Keratinocyte (primary cell): ENCODE measurements at regions not wholly inside any gene's neighbourhood (a gene's known extent, or its start where the extent isn't known, plus 50 kb on each side); places are given as distances from the start of the nearest gene placed in this dataset.
"Not testable (repeated sequence)": the region's sequence is repeated elsewhere in the genome, so short reads cannot be mapped to it uniquely, and the experiment has no call there.

Source experiments
- DNase-seq: peaks from one replicate; pipeline ENCODE4 v3.0.0-alpha.2; 2011; ENCODE audit warnings: low read depth, missing footprints, low spot score
- FAIRE-seq: peaks from 2 replicates; lab custom pipeline; 2011; peaks lifted over from hg19 to GRCh38; lab: Jason Lieb, UNC
- H2AFZ ChIP-seq: 2 replicates; pipeline ENCODE4 v1.6.0; 2012; ENCODE audit warnings: low read length, control low read depth, inconsistent platforms; ENCODE audit not compliant: control insufficient read depth
- H3K27ac ChIP-seq: 2 replicates; pipeline ENCODE4 v1.5.1; 2011; ENCODE audit warnings: low read length; ENCODE audit not compliant: control insufficient read depth, insufficient read depth
- H3K27me3 ChIP-seq: 3 replicates; pipeline ENCODE4 v1.6.0; 2011; ENCODE audit warnings: low read length; ENCODE audit not compliant: control insufficient read depth, insufficient read depth; ENCODE audit errors: extremely low read depth
- H3K36me3 ChIP-seq, 2 experiments: 2 replicates in 1 of 2; 3 replicates in 1 of 2; pipeline ENCODE4 v1.5.1; 2011; ENCODE audit warnings: low read length in 2 of 2, mild to moderate bottlenecking in 1 of 2; ENCODE audit not compliant: control insufficient read depth in 2 of 2, insufficient read depth in 2 of 2; ENCODE audit errors: extremely low read depth in 1 of 2
- H3K4me1 ChIP-seq: 3 replicates; pipeline ENCODE4 v1.5.1; 2011; ENCODE audit warnings: low read length; ENCODE audit not compliant: control insufficient read depth, insufficient read depth; ENCODE audit errors: extremely low read depth
- H3K4me2 ChIP-seq: 3 replicates; pipeline ENCODE4 v1.6.0; 2011; ENCODE audit warnings: low read depth, low read length; ENCODE audit not compliant: control insufficient read depth, insufficient read depth; ENCODE audit errors: extremely low read depth
- H3K4me3 ChIP-seq, 3 experiments: fragments of 200-600 bp in 1 of 3; sonication (generic) in 1 of 3; 2 replicates in 2 of 3; 3 replicates in 1 of 3; pipeline ENCODE4 v1.5.1; 2011 to 2016; ENCODE audit warnings: low read length in 3 of 3, mild to moderate bottlenecking in 3 of 3, control low read depth in 2 of 3, inconsistent platforms in 1 of 3, low read depth in 1 of 3, mixed read lengths in 1 of 3, mixed run types in 1 of 3, moderate library complexity in 1 of 3; ENCODE audit not compliant: control insufficient read depth in 2 of 3, insufficient read depth in 2 of 3; ENCODE audit errors: extremely low read depth in 1 of 3
- H3K79me2 ChIP-seq: 2 replicates; pipeline ENCODE4 v1.6.0; 2012; ENCODE audit warnings: low read length; ENCODE audit not compliant: control insufficient read depth, insufficient read depth
- H3K9ac ChIP-seq: 3 replicates; pipeline ENCODE4 v1.6.0; 2011; ENCODE audit warnings: low read length; ENCODE audit not compliant: control insufficient read depth, insufficient read depth; ENCODE audit errors: extremely low read depth
- H3K9me1 ChIP-seq: 3 replicates; pipeline ENCODE4 v1.6.0; 2011; ENCODE audit warnings: low read length; ENCODE audit not compliant: control insufficient read depth, insufficient read depth; ENCODE audit errors: extremely low read depth
- H3K9me3 ChIP-seq: 2 replicates; pipeline ENCODE4 v1.5.1; 2012; ENCODE audit warnings: low read depth, low read length; ENCODE audit not compliant: control insufficient read depth
- H4K20me1 ChIP-seq: 3 replicates; pipeline ENCODE4 v1.6.0; 2011; ENCODE audit warnings: low read length; ENCODE audit not compliant: control insufficient read depth, insufficient read depth; ENCODE audit errors: extremely low read depth
- dilution Hi-C: fragments of 300-500 bp; cut with MboI; formaldehyde crosslinking; loops from one replicate; pipeline ENCODE4 v1.7.0; 2020; ENCODE audit warnings: low sequenced_read_pairs; ENCODE audit not compliant: extremely low pct_ligation_motif_present

DNA sequence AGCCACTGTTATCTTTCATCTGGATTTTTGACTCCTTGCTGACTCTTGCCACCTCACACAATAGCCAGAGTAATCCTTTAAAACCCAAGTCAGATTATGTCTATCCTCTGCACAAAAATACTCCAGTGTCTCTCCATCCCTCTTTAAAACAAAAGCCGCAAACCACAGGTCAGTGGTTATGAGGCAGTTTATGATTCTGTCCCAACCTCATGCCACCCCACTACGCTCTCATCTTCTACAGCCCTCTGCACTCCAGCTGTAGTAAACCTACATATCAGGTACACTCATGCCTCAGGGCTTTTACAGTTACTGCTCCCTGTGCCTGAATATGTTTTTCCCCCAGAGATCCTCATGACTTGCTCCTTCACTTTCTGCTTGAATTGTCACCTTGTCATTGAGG, 113.6 kb downstream of the PRR15 start:
- H4K20me1 ChIP-seq, H3K4me2 ChIP-seq, H3K27ac ChIP-seq, H3K79me2 ChIP-seq, DNase-seq, H3K4me3 ChIP-seq, dilution Hi-C loops, H3K9ac ChIP-seq, H2AFZ ChIP-seq, H3K27me3 ChIP-seq, H3K36me3 ChIP-seq, FAIRE-seq, H3K4me1 ChIP-seq, H3K9me3 ChIP-seq, H3K9me1 ChIP-seq: not testable (repeated sequence)

DNA sequence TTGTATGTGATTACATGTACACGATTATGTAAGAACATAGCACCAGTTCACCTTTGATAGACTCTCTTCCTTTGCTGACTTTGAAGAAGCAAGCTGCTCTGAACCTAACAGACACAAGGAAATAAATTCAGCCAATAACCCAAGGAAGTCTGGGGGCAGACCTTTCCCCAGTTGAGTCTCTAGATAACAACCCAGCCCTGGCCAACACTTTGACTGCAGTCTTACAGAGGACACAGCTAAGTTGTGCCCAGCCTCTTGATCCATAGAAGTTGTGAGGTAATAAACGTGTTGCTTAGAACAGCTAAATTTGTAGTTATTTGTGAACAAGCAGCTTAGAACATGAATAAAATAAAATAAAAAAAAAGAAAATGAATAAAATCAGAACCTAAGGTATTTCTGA, 116.3 kb downstream of the PRR15 start:
- H2AFZ ChIP-seq, dilution Hi-C loops, H3K9ac ChIP-seq, H3K27me3 ChIP-seq, DNase-seq, H3K9me1 ChIP-seq, H3K9me3 ChIP-seq, H3K4me3 ChIP-seq, H3K79me2 ChIP-seq, H3K4me2 ChIP-seq, H3K36me3 ChIP-seq, H3K4me1 ChIP-seq, H4K20me1 ChIP-seq, FAIRE-seq, H3K27ac ChIP-seq: not testable (repeated sequence)

DNA sequence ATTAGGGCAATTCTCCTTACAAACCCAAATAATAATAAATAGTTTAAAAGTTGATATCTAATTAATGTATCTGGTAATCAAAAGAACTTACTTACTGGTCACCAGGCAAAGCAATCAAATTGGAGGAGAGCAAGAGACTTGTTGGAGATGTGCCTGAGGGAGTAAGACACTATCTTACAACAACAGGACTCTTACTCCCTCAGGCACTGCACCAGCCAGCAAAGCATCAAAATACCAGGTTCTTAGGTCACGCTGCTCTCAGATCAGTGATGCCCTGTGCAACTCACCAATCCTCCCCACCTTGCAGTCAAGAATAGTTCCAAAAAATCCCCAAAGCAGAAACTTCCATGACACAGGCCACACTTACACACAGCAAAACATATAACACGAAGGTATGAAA, 117.0 kb downstream of the PRR15 start:
- dilution Hi-C loops, H3K4me1 ChIP-seq, H3K4me3 ChIP-seq: not testable (repeated sequence)

DNA sequence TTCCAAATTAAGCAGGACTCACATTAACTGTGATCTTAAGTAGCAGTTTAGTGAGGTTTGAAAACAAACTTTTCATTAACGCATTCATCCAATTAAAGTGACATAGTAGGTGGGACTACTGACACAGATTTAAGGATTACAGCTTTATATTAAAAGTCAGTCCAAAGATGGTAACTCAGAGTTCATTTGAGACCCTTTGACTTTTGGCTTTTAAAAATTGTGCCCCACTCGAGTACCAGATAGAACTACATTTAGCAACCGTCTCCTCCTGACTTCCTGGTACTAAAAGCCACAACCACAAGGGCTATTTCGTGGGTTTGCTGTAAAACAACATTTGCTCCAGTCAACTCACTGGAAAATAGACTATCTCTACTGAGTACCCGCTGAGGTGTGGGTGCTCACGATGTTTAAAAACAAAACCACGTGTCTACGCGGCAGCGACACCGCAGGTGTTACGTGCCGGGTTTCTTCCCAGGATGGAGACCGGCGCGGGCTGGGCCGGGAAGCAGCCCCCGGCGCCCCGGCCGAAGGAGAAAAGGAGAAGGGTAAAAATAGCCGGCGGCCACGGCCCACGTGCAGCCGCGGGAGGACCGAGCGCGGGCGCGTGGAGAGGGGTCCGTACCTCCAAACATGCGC, 120.6 kb downstream of the PRR15 start:
- DNase-seq, H4K20me1 ChIP-seq, H3K27me3 ChIP-seq, H3K9me3 ChIP-seq, dilution Hi-C loops, H3K79me2 ChIP-seq, H3K27ac ChIP-seq, H3K4me1 ChIP-seq, H3K9me1 ChIP-seq, H3K36me3 ChIP-seq: not testable (repeated sequence)
- Histone ChIP-seq H3K9ac (peak overlapping the region; percentile 56), H2AFZ (peak overlapping the region; percentile 84), H3K4me2 (peak overlapping the region; percentile 56), H3K4me3 (peak overlapping the region; percentile 56 to 68 (median 59))
- peak; percentile 46 for FAIRE-seq

More for the DNA sequence above, 117.0 kb downstream of the PRR15 start:
- H2AFZ ChIP-seq, H3K27me3 ChIP-seq, FAIRE-seq, H3K79me2 ChIP-seq, H3K9ac ChIP-seq, H3K36me3 ChIP-seq, DNase-seq, H3K9me3 ChIP-seq, H3K4me2 ChIP-seq, H3K9me1 ChIP-seq, H4K20me1 ChIP-seq, H3K27ac ChIP-seq: not testable (repeated sequence)
